ENCODE measurements at regions not wholly inside any gene's neighbourhood (a gene's known extent, or its start where the extent isn't known, plus 50 kb on each side); places are given as distances from the start of the nearest gene placed in this dataset.

GRCh38 chr1:238985312-238985711 is 401.1 kb upstream of the CHRM3 start:
- no peak overlapping the region for H3K4me3 ChIP-seq (ENCODE audit: insufficient read depth, low read length)

DNA sequence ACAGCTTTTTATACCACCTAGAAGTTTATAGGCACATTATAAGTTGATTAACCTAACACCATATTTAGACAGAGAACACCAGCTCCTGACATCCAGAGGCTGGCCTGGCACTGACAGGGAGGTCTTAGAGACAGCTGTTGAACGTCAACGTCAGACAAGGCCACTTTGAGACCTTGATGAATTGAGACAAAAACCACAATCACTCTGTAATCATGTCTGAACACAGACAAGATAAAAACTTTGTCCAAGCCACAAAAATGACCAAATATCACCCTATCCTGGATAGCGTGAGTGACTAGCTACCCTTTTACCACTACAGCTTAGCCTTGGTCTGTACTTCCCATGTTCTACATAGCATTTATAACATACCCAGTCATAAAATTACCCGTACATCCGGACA is 403.6 kb upstream of the CHRM3 start:
- Histone ChIP-seq H3K27me3 (ENCODE audit: insufficient read depth, low read length) (no peaks in the 10 kb centered on the region), H3K27ac (ENCODE audit: low read depth, low read length) (no peak overlapping the region), H3K9me3 (ENCODE audit: low read depth, low read length) (no peaks in the 10 kb centered on the region), H2AFZ (ENCODE audit: low read length) (no peak overlapping the region), H3K4me3 (ENCODE audit: insufficient read depth, low read length) (no peak overlapping the region), H3K79me2 (ENCODE audit: insufficient read depth, low read length) (no peaks in the 10 kb centered on the region), H3K36me3 (ENCODE audit: insufficient read depth, low read length) (no peaks in the 10 kb centered on the region), H4K20me1 (ENCODE audit: insufficient read depth, low read length) (no peaks in the 10 kb centered on the region), H3K4me2 (ENCODE audit: insufficient read depth, low read length) (no peak overlapping the region), H3K4me1 (ENCODE audit: insufficient read depth, low read length) (no peaks in the 10 kb centered on the region)
- TF ChIP-seq, protein P1, sequence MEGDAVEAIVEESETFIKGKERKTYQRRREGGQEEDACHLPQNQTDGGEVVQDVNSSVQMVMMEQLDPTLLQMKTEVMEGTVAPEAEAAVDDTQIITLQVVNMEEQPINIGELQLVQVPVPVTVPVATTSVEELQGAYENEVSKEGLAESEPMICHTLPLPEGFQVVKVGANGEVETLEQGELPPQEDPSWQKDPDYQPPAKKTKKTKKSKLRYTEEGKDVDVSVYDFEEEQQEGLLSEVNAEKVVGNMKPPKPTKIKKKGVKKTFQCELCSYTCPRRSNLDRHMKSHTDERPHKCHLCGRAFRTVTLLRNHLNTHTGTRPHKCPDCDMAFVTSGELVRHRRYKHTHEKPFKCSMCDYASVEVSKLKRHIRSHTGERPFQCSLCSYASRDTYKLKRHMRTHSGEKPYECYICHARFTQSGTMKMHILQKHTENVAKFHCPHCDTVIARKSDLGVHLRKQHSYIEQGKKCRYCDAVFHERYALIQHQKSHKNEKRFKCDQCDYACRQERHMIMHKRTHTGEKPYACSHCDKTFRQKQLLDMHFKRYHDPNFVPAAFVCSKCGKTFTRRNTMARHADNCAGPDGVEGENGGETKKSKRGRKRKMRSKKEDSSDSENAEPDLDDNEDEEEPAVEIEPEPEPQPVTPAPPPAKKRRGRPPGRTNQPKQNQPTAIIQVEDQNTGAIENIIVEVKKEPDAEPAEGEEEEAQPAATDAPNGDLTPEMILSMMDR (IDR thresholded peaks at IDR 0.05; ENCODE audit: extremely low read depth, low read depth, low read length): no peak
- DNase-seq (ENCODE audit: insufficient read length, low spot score, missing footprints): no peak

More at GRCh38 chr1:238985312-238985711, 401.1 kb upstream of the CHRM3 start:
- Histone ChIP-seq H3K27ac (ENCODE audit: low read depth, low read length) (no peak overlapping the region), H3K36me3 (ENCODE audit: insufficient read depth, low read length) (no peaks in the 10 kb centered on the region), H3K4me1 (ENCODE audit: insufficient read depth, low read length) (no peaks in the 10 kb centered on the region), H2AFZ (ENCODE audit: low read length) (no peak overlapping the region), H4K20me1 (ENCODE audit: insufficient read depth, low read length) (no peaks in the 10 kb centered on the region), H3K4me2 (ENCODE audit: insufficient read depth, low read length) (no peak overlapping the region), H3K79me2 (ENCODE audit: insufficient read depth, low read length) (no peaks in the 10 kb centered on the region), H3K27me3 (ENCODE audit: insufficient read depth, low read length) (no peaks in the 10 kb centered on the region), H3K9me3 (ENCODE audit: low read depth, low read length) (no peaks in the 10 kb centered on the region)
- TF ChIP-seq, protein P1 (IDR thresholded peaks at IDR 0.05; ENCODE audit: extremely low read depth, low read depth, low read length): no peak
- DNase-seq (ENCODE audit: insufficient read length, low spot score, missing footprints): no peak

DNA sequence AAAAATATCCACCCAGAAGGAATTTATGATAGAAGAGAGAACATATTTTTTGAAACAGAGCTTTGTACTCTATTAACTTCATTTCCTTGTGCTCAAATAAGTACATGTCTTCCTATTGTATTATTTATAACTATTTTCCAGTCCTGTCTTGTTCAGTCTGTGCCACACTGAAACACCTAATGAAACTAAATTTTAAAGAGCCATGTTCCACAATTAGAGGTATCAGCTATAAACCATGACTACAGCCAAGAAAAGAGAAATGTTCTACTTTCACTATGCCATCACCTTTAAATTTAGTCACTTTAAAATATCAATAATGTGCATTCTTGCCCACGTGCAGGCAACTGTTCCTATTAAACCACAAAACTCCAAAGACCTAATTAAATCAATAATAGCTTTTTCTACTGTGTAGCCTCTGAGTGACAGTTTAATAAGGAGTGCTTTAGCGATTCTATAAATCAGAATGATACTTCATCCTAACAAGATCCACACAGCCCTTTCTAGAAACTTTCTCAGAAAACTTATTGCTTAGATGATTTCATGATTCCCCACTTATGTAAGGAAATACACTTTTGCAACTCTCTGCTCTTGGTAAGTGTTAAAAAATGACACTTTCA is 404.9 kb upstream of the CHRM3 start:
- H3K4me1 ChIP-seq (ENCODE audit: insufficient read depth, low read length): no peaks in the 10 kb centered on the region
- H3K9me3 ChIP-seq (ENCODE audit: low read depth, low read length): no peaks in the 10 kb centered on the region
- no peaks in the 10 kb centered on the region for H3K36me3 ChIP-seq (ENCODE audit: insufficient read depth, low read length)
- no peaks in the 10 kb centered on the region for H3K79me2 ChIP-seq (ENCODE audit: insufficient read depth, low read length)
- no peak for DNase-seq (ENCODE audit: insufficient read length, low spot score, missing footprints)
- no peaks in the 10 kb centered on the region for H4K20me1 ChIP-seq (ENCODE audit: insufficient read depth, low read length)
- no peak overlapping the region for H3K4me3 ChIP-seq (ENCODE audit: insufficient read depth, low read length)
- H3K27me3 ChIP-seq (ENCODE audit: insufficient read depth, low read length): no peaks in the 10 kb centered on the region
- H3K27ac ChIP-seq (ENCODE audit: low read depth, low read length): no peak overlapping the region
- TF ChIP-seq, protein P1 (IDR thresholded peaks at IDR 0.05; ENCODE audit: extremely low read depth, low read depth, low read length): no peak
- H3K4me2 ChIP-seq (ENCODE audit: insufficient read depth, low read length): no peak overlapping the region
- H2AFZ ChIP-seq (ENCODE audit: low read length): no peak overlapping the region

DNA sequence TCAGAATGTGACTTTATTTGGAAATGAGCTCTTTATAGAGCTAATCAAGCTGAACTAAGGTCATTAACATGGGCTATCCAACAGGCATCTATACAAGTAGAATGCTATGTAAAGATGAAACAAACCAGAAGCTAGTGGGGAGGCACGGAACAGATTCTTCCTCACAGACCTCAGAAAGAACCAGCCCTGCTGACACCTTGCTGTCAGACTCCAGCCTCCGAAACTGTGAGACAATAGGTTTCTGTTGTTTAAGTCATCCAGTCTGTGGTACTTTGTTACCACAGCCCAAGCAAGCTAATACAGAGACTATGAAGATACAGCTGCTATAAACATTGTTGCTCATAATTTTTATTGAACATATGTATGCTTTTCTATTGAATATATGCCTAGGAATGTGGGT is 406.3 kb upstream of the CHRM3 start:
- Histone ChIP-seq H3K36me3 (ENCODE audit: insufficient read depth, low read length) (no peaks in the 10 kb centered on the region), H4K20me1 (ENCODE audit: insufficient read depth, low read length) (no peaks in the 10 kb centered on the region), H3K4me3 (ENCODE audit: insufficient read depth, low read length) (no peak overlapping the region), H3K27ac (ENCODE audit: low read depth, low read length) (no peak overlapping the region), H3K4me1 (ENCODE audit: insufficient read depth, low read length) (no peaks in the 10 kb centered on the region), H3K9me3 (ENCODE audit: low read depth, low read length) (no peaks in the 10 kb centered on the region), H3K4me2 (ENCODE audit: insufficient read depth, low read length) (no peak overlapping the region), H3K27me3 (ENCODE audit: insufficient read depth, low read length) (no peaks in the 10 kb centered on the region), H3K79me2 (ENCODE audit: insufficient read depth, low read length) (no peaks in the 10 kb centered on the region), H2AFZ (ENCODE audit: low read length) (no peak overlapping the region)
- TF ChIP-seq, protein P1 (IDR thresholded peaks at IDR 0.05; ENCODE audit: extremely low read depth, low read depth, low read length): no peak
- DNase-seq (ENCODE audit: insufficient read length, low spot score, missing footprints): no peak
